K562 (cell line): ENCODE measurements at regions not wholly inside any gene's neighbourhood (a gene's known extent, or its start where the extent isn't known, plus 50 kb on each side); places are given as distances from the start of the nearest gene placed in this dataset.

Experiments used
- ATAC-seq: fragments of 200-7000 bp; cut with Tn5 transposase; 3 replicates; pipeline ENCODE4 v1.9.1; 2020; ENCODE audit warnings: moderate library complexity
- BruUV-seq: library from RNA; stranded (reverse); fragments of 400-500 nt; replicated peaks from 2 replicates; lab custom pipeline; 2021; lab: Mats Ljungman, UMichigan
- CTCF ChIA-PET: fragments of 300-600 bp; formaldehyde crosslinking; extraction: SDS; loops from one replicate; lab custom pipeline; 2021; ENCODE audit warnings: low intra/inter-chr PET ratio; lab: Yijun Ruan, JAX
- POLR2A ChIA-PET: fragments of 300-600, 350-650 bp; sonication (Branson Sonifier 250); formaldehyde crosslinking; extraction: SDS; loops from one replicate; lab custom pipeline; 2021; ENCODE audit warnings: antibody characterized with exemption, inconsistent platforms; lab: Yijun Ruan, JAX
- DNase-seq, 4 experiments: peaks; one replicate each; pipeline versions ENCODE4 v3.0.0 to v3.0.0-alpha.2; 2011 to 2018; ENCODE audit warnings: low spot score in 3 of 4, mixed read lengths in 3 of 4; ENCODE audit errors: extremely low read depth in 1 of 4
- FAIRE-seq: peaks from 2 replicates; lab custom pipeline; 2011; peaks lifted over from hg19 to GRCh38; lab: Jason Lieb, UNC
- H2AFZ ChIP-seq: 2 replicates; pipeline ENCODE4 v1.6.0; 2011; ENCODE audit warnings: low read depth, low read length, control low read depth, inconsistent platforms
- H3K27ac ChIP-seq: fragments of 200-600 bp; 3 replicates; pipeline ENCODE4 v1.8.0; 2011; ENCODE audit warnings: low read depth, mild to moderate bottlenecking, control low read depth, inconsistent platforms, low read length, moderate library complexity, mixed read lengths; ENCODE audit errors: extremely low read depth
- H3K27me3 ChIP-seq, 2 experiments: fragments of 300-600 bp in 1 of 2; 2 replicates in 1 of 2; 3 replicates in 1 of 2; pipeline versions ENCODE4 v1.6.0 to v1.8.0; 2011; ENCODE audit warnings: inconsistent platforms in 2 of 2, low read length in 2 of 2, mild to moderate bottlenecking in 1 of 2, mixed read lengths in 1 of 2, moderate library complexity in 1 of 2; ENCODE audit not compliant: control insufficient read depth in 2 of 2, insufficient read depth in 2 of 2
- H3K36me3 ChIP-seq: fragments of 300-600 bp; 3 replicates; pipeline ENCODE4 v1.8.0; 2011; ENCODE audit warnings: mild to moderate bottlenecking, low read length, inconsistent platforms; ENCODE audit not compliant: control insufficient read depth, insufficient read depth
- H3K4me1 ChIP-seq, 2 experiments: fragments of 200-600 bp in 1 of 2; replicated peaks in 1 of 2; 2 replicates in 1 of 2; 3 replicates in 1 of 2; pipeline versions ENCODE4 v1.5.1 to v1.8.0; 2011; ENCODE audit warnings: inconsistent platforms in 2 of 2, low read length in 2 of 2, mild to moderate bottlenecking in 1 of 2, mixed read lengths in 1 of 2, moderate library complexity in 1 of 2; ENCODE audit not compliant: control insufficient read depth in 2 of 2, insufficient read depth in 2 of 2
- H3K4me2 ChIP-seq: 2 replicates; pipeline ENCODE4 v1.6.1; 2011; ENCODE audit warnings: low read length, control low read depth, inconsistent platforms, mixed read lengths; ENCODE audit not compliant: insufficient read depth
- H3K4me3 ChIP-seq: fragments of 200-600 bp; sonication (generic), shearing (Covaris generic); 2 replicates; pipeline ENCODE4 v1.5.1; 2016; ENCODE audit warnings: control low read depth, inconsistent platforms
- H3K79me2 ChIP-seq: fragments of 200-600 bp; 3 replicates; pipeline ENCODE4 v1.8.0; 2011; ENCODE audit warnings: low read length, inconsistent platforms; ENCODE audit not compliant: control insufficient read depth, insufficient read depth
- H3K9ac ChIP-seq, 2 experiments: 2 replicates each; pipeline versions ENCODE4 v1.6.0 to v1.6.1; 2011; ENCODE audit warnings: low read depth in 2 of 2, low read length in 2 of 2, control low read depth in 1 of 2, inconsistent platforms in 1 of 2, mild to moderate bottlenecking in 1 of 2, mixed read lengths in 1 of 2; ENCODE audit not compliant: insufficient read depth in 1 of 2
- H3K9me1 ChIP-seq: one replicate; pipeline ENCODE4 v1.6.0; 2011; ENCODE audit warnings: inconsistent platforms, mild to moderate bottlenecking, low read length, moderate library complexity; ENCODE audit not compliant: control insufficient read depth, insufficient read depth
- H3K9me3 ChIP-seq: replicated peaks from 2 replicates; pipeline ENCODE4 v1.5.1; 2011; ENCODE audit warnings: low read depth, low read length, inconsistent platforms; ENCODE audit not compliant: control insufficient read depth, insufficient read depth
- H4K20me1 ChIP-seq: replicated peaks from 2 replicates; pipeline ENCODE4 v1.6.1; 2011; ENCODE audit warnings: low read length, inconsistent platforms, mixed read lengths; ENCODE audit not compliant: control insufficient read depth, insufficient read depth
- CSDE1 ChIP-seq, 2 experiments: fragments of 450-650 bp; IDR thresholded peaks; 2 replicates each; pipeline ENCODE4 v1.6.1; 2016; ENCODE audit warnings: mild to moderate bottlenecking in 1 of 2
- CTBP1 ChIP-seq: fragments of 450-650 bp; IDR thresholded peaks from 2 replicates; pipeline ENCODE4 v1.6.1; 2016; ENCODE audit warnings: borderline replicate concordance
- ETV6 ChIP-seq, 3 experiments: fragments of 150-350 bp in 1 of 3; sonication (generic) in 1 of 3; formaldehyde crosslinking in 1 of 3; IDR thresholded peaks; 2 replicates each; pipeline versions ENCODE4 v1.6.1 to v1.8.0; 2014 to 2022; ENCODE audit warnings: borderline replicate concordance in 2 of 3, low read depth in 2 of 3, antibody characterized with exemption in 1 of 3, low read length in 1 of 3, mild to moderate bottlenecking in 1 of 3, missing genetic modification reagents in 1 of 3
- FUS ChIP-seq: fragments of 200-400 bp; formaldehyde crosslinking; optimal IDR thresholded peaks from 2 replicates; pipeline ENCODE3; 2017; ENCODE audit warnings: low read depth, low read length
- GATA2 ChIP-seq: sonication (generic); formaldehyde crosslinking; IDR thresholded peaks from 2 replicates; pipeline ENCODE4 v1.4.0; 2020; ENCODE audit warnings: mild to moderate bottlenecking, missing genetic modification reagents
- GATAD2A ChIP-seq: fragments of 450-650 bp; IDR thresholded peaks from 2 replicates; pipeline ENCODE4 v1.6.1; 2017
- HOMEZ ChIP-seq: fragments of 250-450 bp; sonication (Bioruptor Pico); IDR thresholded peaks from 2 replicates; pipeline ENCODE4 v1.4.0; 2020; ENCODE audit warnings: mild to moderate bottlenecking, moderate library complexity
- MLLT1 ChIP-seq, 2 experiments: fragments of 450-650 bp; IDR thresholded peaks; 2 replicates each; pipeline ENCODE4 v1.6.1; 2016
- POLR2A ChIP-seq: fragments of 450-650 bp; conservative IDR thresholded peaks from 2 replicates; pipeline ENCODE4 v1.6.1; 2016
- PRMT5 ChIP-seq: sonication (generic); formaldehyde crosslinking; IDR thresholded peaks from 2 replicates; pipeline ENCODE4 v1.5.0; 2020; ENCODE audit warnings: missing genetic modification reagents
- PTTG1 ChIP-seq: fragments of 450-650 bp; IDR thresholded peaks from 2 replicates; pipeline ENCODE4 v1.6.1; 2016; ENCODE audit warnings: low read depth, mild to moderate bottlenecking, missing genetic modification characterization, missing compliant biosample characterization
- TFE3 ChIP-seq: fragments of 450-650 bp; formaldehyde crosslinking; IDR thresholded peaks from 2 replicates; pipeline ENCODE4 v1.4.0; 2020; ENCODE audit warnings: mild to moderate bottlenecking, mixed read lengths
- TRIM24 ChIP-seq, 2 experiments: fragments of 450-650 bp; IDR thresholded peaks; 2 replicates each; pipeline ENCODE4 v1.6.1; 2016
- XRCC3 ChIP-seq: fragments of 450-650 bp; IDR thresholded peaks from 2 replicates; pipeline ENCODE4 v1.6.1; 2017; ENCODE audit warnings: mild to moderate bottlenecking, moderate library complexity
- XRCC5 ChIP-seq: fragments of 200-400 bp; formaldehyde crosslinking; IDR thresholded peaks from 2 replicates; pipeline ENCODE4 v1.6.1; 2017; ENCODE audit warnings: low read depth, mild to moderate bottlenecking, low read length
- ZNF165 ChIP-seq: fragments of 250-450 bp; sonication (Bioruptor Pico); IDR thresholded peaks from 2 replicates; pipeline ENCODE4 v1.4.0; 2020; ENCODE audit warnings: borderline replicate concordance
- WGBS: fragments of 100-300 bp; shearing (Covaris generic); methylation state at CpG from one replicate; pipeline ENCODE4 v1.1.6; 2016; ENCODE audit warnings: low coverage, mixed read lengths; ENCODE audit not compliant: insufficient coverage; ENCODE audit errors: missing lambda C conversion rate; 5-methylcytosine and 5-hydroxymethylcytosine counted together
- in situ Hi-C: fragments of 300-500 bp; cut with MboI; formaldehyde crosslinking; loops from 4 replicates; pipeline ENCODE4 v1.15.0; 2018; ENCODE audit warnings: inconsistent platforms, mixed read lengths
- intact Hi-C: fragments of 100-400 bp; cut with micrococcal nuclease; formaldehyde crosslinking; loops from 2 replicates; pipeline ENCODE4 v1.14.2; 2022

GRCh38 chr17:13400491-13400890 is 201.2 kb downstream of the HS3ST3A1 start:
- WGBS, result 0% methylated on average over 2 of the region's 2 CpGs
- H3K27me3 ChIP-seq, result no peaks in the 10 kb centered on the region
- H3K4me2 ChIP-seq, result no peak overlapping the region
- no peaks in the 10 kb centered on the region for H3K79me2 ChIP-seq
- no peak overlapping the region for H3K9ac ChIP-seq
- no peak overlapping the region for H3K27ac ChIP-seq
- ChIA-PET CTCF (no interaction called here), POLR2A (no interaction called here)
- H3K9me1 ChIP-seq, result no peaks in the 10 kb centered on the region
- H3K4me1 ChIP-seq, result no peaks in the 10 kb centered on the region
- H3K4me3 ChIP-seq, result no peak overlapping the region
- intact Hi-C loops, result no loop called here
- ATAC-seq (no peak), DNase-seq (no peak), FAIRE-seq (no peak)
- no TSS peak for BruUV-seq
- in situ Hi-C loops, result no loop called here
- H3K9me3 ChIP-seq, result no peaks in the 10 kb centered on the region
- no peak overlapping the region for H2AFZ ChIP-seq
- H4K20me1 ChIP-seq, result no peaks in the 10 kb centered on the region
- H3K36me3 ChIP-seq, result no peaks in the 10 kb centered on the region
- no peak for TF ChIP-seq TRIM24 (IDR thresholded peaks at IDR 0.05)
- no peak for TF ChIP-seq CSDE1 (IDR thresholded peaks at IDR 0.05)
- no peak for TF ChIP-seq XRCC5
- TF ChIP-seq XRCC3, result no peak
- no peak for TF ChIP-seq GATA2 (CRISPR knock-in tag)
- TF ChIP-seq GATAD2A, result no peak
- TF ChIP-seq PRMT5, result no peak
- no peak for TF ChIP-seq POLR2A
- TF ChIP-seq FUS, result no peak
- TF ChIP-seq PTTG1 (tag), result no peak
- TF ChIP-seq HOMEZ (CRISPR knock-in tag), result no peak
- no peak for TF ChIP-seq CTBP1
- TF ChIP-seq TFE3 (CRISPR knock-in tag), result no peak
- no peak for TF ChIP-seq ZNF165 (CRISPR knock-in tag)
- no peak for TF ChIP-seq ETV6 (IDR thresholded peaks at IDR 0.05; ENCODE audit: borderline replicate concordance in 1 of 2, low read depth in 2 of 2, low read length in 1 of 2)
- no peak for TF ChIP-seq ETV6 (CRISPR knock-in tag; IDR thresholded peaks at IDR 0.05; ENCODE audit: borderline replicate concordance)
- no peak for TF ChIP-seq MLLT1 (IDR thresholded peaks at IDR 0.05)
